ENCODE measurements at regions not wholly inside any gene's neighbourhood (a gene's known extent, or its start where the extent isn't known, plus 50 kb on each side); places are given as distances from the start of the nearest gene placed in this dataset.

GRCh38 chr9:135423725-135424124 is 55.9 kb upstream of the PPP1R26 start:
- no peak for DNase-seq (ENCODE audit: low spot score)

More at GRCh38 chr9:135423725-135424124, 55.9 kb upstream of the PPP1R26 start:
- no peaks in the 10 kb centered on the region for H3K36me3 Mint-ChIP-seq
- no peaks in the 10 kb centered on the region for H3F3A ChIP-seq (ENCODE audit: low read depth)
- no peak overlapping the region for H2AFZ ChIP-seq (replicated peaks)
- H3K27ac Mint-ChIP-seq = no peak overlapping the region
- H3K36me3 ChIP-seq = no peaks in the 10 kb centered on the region
- H3K4me1 ChIP-seq = no peaks in the 10 kb centered on the region
- TF ChIP-seq EZH2phosphoT487 (IDR thresholded peaks at IDR 0.05) (no peak), EZH2 (IDR thresholded peaks at IDR 0.05) (no peak), CTCF (IDR thresholded peaks at IDR 0.05) (no peak)
- peaks cover 21% of the 10 kb centered on the region for H3K9me3 Mint-ChIP-seq
- no peak overlapping the region for H3K4me3 ChIP-seq
- no peak overlapping the region for H3K4me2 ChIP-seq
- H3K27ac ChIP-seq = no peak overlapping the region
- H3K27me3 ChIP-seq = no peaks in the 10 kb centered on the region
- H3K4me1 Mint-ChIP-seq = peaks cover 4% of the 10 kb centered on the region
- H3K9ac ChIP-seq = no peak overlapping the region
- H3K27me3 Mint-ChIP-seq (ENCODE audit: insufficient read depth, low read depth) = peaks cover 8% of the 10 kb centered on the region
- H3K9me3 ChIP-seq (ENCODE audit: low read depth) = no peaks in the 10 kb centered on the region
- no peaks in the 10 kb centered on the region for H3K79me2 ChIP-seq (ENCODE audit: low read depth)
- H3K4me3 Mint-ChIP-seq = no peak overlapping the region
- no peaks in the 10 kb centered on the region for H4K20me1 ChIP-seq (ENCODE audit: low read depth)
